ENCODE measurements at regions not wholly inside any gene's neighbourhood (a gene's known extent, or its start where the extent isn't known, plus 50 kb on each side); places are given as distances from the start of the nearest gene placed in this dataset.

- Histone ChIP-seq H3K4me3 (ENCODE audit: extremely low read depth in 1 of 4, insufficient read depth in 2 of 4, low read depth in 3 of 4, low read length in 4 of 4) (no peak overlapping the region), H3K14ac (ENCODE audit: insufficient read length) (no peak overlapping the region), H3K79me2 (ENCODE audit: control insufficient read depth in 1 of 2, insufficient read depth in 2 of 2, low read length in 2 of 2) (no peaks in the 10 kb centered on the region), H2BK20ac (ENCODE audit: low read length) (no peak overlapping the region), H3K9me3 (ENCODE audit: insufficient read depth in 2 of 2, low read depth in 1 of 2, low read length in 1 of 2) (no peaks in the 10 kb centered on the region), H3K27ac (ENCODE audit: low read depth, low read length) (no peak overlapping the region), H3K4ac (replicated peaks; ENCODE audit: insufficient read length, low read depth, low read length) (no peak overlapping the region), H4K91ac (replicated peaks; ENCODE audit: insufficient read length, low read length) (no peak overlapping the region), H3K36me3 (ENCODE audit: control insufficient read depth in 2 of 4, insufficient read depth in 4 of 4, low read length in 3 of 4) (no peaks in the 10 kb centered on the region), H3K27me3 (replicated peaks in 1 of 4; ENCODE audit: control insufficient read depth in 3 of 4, extremely low read depth in 1 of 4, insufficient read depth in 3 of 4, low read length in 3 of 4) (no peaks in the 10 kb centered on the region), H3K23ac (ENCODE audit: insufficient read length) (no peak overlapping the region), H2BK120ac (replicated peaks; ENCODE audit: low read depth, low read length) (no peak overlapping the region), H4K8ac (ENCODE audit: extremely low read depth, insufficient read depth, low read length) (no peak overlapping the region), H3K79me1 (ENCODE audit: low read depth, low read length) (no peaks in the 10 kb centered on the region), H4K20me1 (replicated peaks in 1 of 2; ENCODE audit: control insufficient read depth in 1 of 2, insufficient read depth in 2 of 2, low read length in 2 of 2) (no peaks in the 10 kb centered on the region), H4K5ac (ENCODE audit: insufficient read length, low read depth, low read length) (no peak overlapping the region), H2BK15ac (ENCODE audit: low read length) (no peak overlapping the region), H3K4me2 (ENCODE audit: insufficient read depth in 1 of 2, low read depth in 2 of 2, low read length in 2 of 2) (no peak overlapping the region), H2AFZ (ENCODE audit: low read length) (no peak overlapping the region), H3K4me1 (replicated peaks in 1 of 4; ENCODE audit: control insufficient read depth in 3 of 4, insufficient read depth in 4 of 4, low read length in 3 of 4) (no peaks in the 10 kb centered on the region), H3K9ac (replicated peaks in 1 of 4; ENCODE audit: extremely low read depth in 1 of 4, low read depth in 3 of 4, low read length in 3 of 4) (no peak overlapping the region), H3K18ac (ENCODE audit: extremely low read depth, low read length) (no peak overlapping the region), H3K23me2 (ENCODE audit: low read depth, low read length) (no peaks in the 10 kb centered on the region), H2BK12ac (ENCODE audit: low read depth, low read length) (no peak overlapping the region), H2AK5ac (ENCODE audit: low read depth, low read length) (no peak overlapping the region), H3K56ac (replicated peaks; ENCODE audit: insufficient read length, low read depth, low read length) (no peak overlapping the region), H2BK5ac (ENCODE audit: low read depth, low read length) (no peak overlapping the region)
- POLR2A ChIA-PET (ENCODE audit: partially characterized antibody): no interaction called here
- WGBS, 2 experiments (ENCODE audit: extremely low coverage in 1 of 2, insufficient coverage in 1 of 2, insufficient read length in 1 of 2, insufficient replicate concordance in 2 of 2, low coverage in 1 of 2, low lambda C conversion rate in 2 of 2, missing lambda C conversion rate in 1 of 2): 80% methylated on average over 4 of the region's 4 CpGs; no CpG with 5 or more reads in 1 of the 2 experiments
- FAIRE-seq (no peak), DNase-seq (ENCODE audit: low read depth in 1 of 2, low spot score in 2 of 2) (no peak)
- TF ChIP-seq SIX5 (IDR thresholded peaks at IDR 0.05; ENCODE audit: low read depth, low read length) (no peak), RAD21 (IDR thresholded peaks at IDR 0.05 in 1 of 2, conservative IDR thresholded peaks at IDR 0.05 in 1 of 2; ENCODE audit: low read depth in 2 of 2, low read length in 2 of 2) (no peak), SIRT6 (IDR thresholded peaks at IDR 0.05; ENCODE audit: low read length) (no peak), TCF12 (IDR thresholded peaks at IDR 0.05; ENCODE audit: low read depth, low read length) (no peak), JUND (IDR thresholded peaks at IDR 0.05; ENCODE audit: low read length) (no peak), TAF1 (IDR thresholded peaks at IDR 0.05; ENCODE audit: low read depth, low read length) (no peak), NRF1 (IDR thresholded peaks at IDR 0.05; ENCODE audit: low read depth, low read length) (no peak), FOSL1 (IDR thresholded peaks at IDR 0.05; ENCODE audit: insufficient read depth, low read depth, low read length) (no peak), RXRA (IDR thresholded peaks at IDR 0.05; ENCODE audit: insufficient read depth, low read depth, low read length) (no peak), EP300 (IDR thresholded peaks at IDR 0.05; ENCODE audit: borderline replicate concordance in 1 of 2, low read depth in 2 of 2, low read length in 2 of 2) (no peak)
- CTCF ChIA-PET (ENCODE audit: partially characterized antibody): interaction anchor here (0.7 kb wide), 1 partner anchor 76 kb away, joined by 3 read pairs; no protein-coding TSS in a partner anchor
These were observed 819.3 kb downstream of the FRK start for GRCh38 chr6:115241373-115241772.
